GM21447 (cell line): ENCODE measurements at regions not wholly inside any gene's neighbourhood (a gene's known extent, or its start where the extent isn't known, plus 50 kb on each side); places are given as distances from the start of the nearest gene placed in this dataset.
A peak's percentile ranks its signal among the peaks of the same experiment; 100 is the strongest.
"Not testable (repeated sequence)": the region's sequence is repeated elsewhere in the genome, so short reads cannot be mapped to it uniquely, and the experiment has no call there.

Experiments used
- ATAC-seq: cut with Tn5 transposase; IDR thresholded peaks from one replicate; pipeline ENCODE4 v1.9.1; 2021; ENCODE audit not compliant: unreplicated experiment

DNA sequence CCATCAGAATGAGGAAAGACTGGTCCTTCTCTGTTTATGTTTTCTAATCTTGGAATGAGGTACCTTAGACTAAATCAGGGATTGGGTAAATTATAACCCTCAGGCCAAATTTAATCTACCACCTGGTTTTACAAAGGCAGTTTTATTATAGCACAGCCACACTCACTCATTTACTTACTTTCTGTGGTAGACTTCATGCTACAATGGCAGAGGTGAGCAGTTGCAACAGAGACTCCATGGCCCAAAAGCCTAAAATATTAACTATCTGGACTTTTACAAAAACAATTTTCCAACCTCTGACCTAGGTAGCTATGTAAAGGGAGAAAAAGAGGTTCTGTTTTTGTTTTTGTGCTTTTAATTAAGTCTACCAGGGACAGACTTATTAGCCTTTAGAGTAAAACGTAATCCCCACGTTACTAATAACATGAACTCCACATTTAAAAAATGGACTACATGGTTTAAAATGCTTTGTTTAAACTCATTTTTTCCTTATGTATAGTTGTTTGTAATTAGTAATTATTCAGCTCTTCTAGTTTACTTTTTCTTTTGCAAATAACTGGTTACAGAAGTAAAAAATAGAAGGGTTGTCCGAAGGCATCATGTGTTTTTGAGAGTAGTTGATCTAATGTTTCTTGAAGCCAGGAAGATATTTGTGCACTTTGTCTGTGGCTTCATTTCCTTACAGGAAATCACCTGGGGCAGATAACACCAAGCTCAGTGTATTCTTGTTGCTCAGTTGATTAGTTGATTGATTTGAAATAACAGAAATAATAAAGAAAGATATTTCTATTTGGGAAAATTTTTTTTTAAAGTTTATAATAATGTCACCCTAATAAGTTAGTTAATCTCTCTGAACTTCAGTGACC is 57.6 kb upstream of the ATP2B1 start:
- ATAC-seq: peak; percentile 84

DNA sequence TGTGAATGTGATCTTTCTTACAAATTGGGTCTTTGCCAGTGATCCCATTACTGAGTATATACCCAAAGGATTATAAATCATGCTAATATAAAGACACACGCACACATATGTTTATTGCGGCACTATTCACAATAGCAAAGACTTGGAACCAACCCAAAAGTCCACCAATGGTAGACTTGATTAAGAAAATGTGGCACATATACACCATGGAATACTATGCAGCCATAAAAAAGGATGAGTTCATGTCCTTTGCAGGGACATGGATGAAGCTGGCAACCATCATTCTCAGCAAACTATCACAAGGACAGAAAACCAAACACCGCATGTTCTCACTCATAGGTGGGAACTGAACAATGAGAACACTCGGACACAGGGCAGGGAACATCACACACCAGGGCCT is 55.5 kb upstream of the ATP2B1 start:
- not testable (repeated sequence) for ATAC-seq

DNA sequence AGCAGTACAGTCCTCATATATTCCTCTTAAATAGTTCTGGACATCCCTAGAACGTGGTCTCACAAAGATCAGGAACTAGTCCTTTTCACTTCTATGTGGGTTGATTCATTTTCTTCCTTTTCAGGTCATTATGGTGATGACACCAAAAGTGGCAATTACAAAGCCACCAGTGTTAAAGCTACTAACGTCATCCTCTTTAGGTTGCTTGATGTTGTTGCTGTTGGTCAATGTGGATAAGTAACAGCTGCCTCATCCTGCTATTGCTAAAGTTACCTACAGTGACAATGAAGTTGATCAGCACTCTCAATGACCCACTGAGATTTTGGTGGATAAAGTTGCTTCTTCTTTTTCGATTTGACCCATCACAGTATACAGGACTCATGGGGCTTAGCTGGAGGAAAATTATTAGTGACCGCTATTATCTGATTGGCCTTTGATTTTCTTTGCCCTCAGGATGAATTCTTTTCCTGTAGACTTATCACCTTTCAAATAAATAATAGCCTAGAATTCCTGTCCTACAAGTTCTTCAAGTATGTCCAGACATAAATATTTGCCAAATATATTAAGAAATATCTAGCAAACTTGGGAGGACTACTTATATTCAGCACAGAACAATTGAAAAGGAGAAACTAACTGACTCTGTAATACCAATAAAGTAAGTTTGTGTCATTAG is 54.0 kb upstream of the ATP2B1 start:
- ATAC-seq: no peak

DNA sequence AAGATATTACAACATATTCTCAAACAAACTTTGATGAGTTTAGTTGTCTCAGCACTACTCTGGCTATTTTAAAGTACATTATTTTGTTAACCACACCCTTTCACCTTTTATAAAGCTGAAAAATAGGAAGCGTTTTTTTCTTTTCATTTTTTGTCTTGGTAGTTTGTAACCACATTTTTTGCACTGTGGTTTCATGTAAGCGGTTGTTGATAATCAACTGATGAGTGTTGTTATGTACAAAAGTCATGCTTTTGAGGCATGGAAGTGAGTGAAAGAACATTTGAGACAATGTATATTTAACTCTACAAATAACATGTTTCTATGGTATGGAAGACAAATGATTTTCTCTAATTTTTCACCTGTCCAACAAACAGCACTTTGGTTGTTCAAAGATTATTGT is 52.1 kb upstream of the ATP2B1 start:
- ATAC-seq: no peak
